Brain microvascular endothelial cell (primary cell): ENCODE measurements at regions not wholly inside any gene's neighbourhood (a gene's known extent, or its start where the extent isn't known, plus 50 kb on each side); places are given as distances from the start of the nearest gene placed in this dataset.
"Not testable (repeated sequence)": the region's sequence is repeated elsewhere in the genome, so short reads cannot be mapped to it uniquely, and the experiment has no call there.

Source experiments
- DNase-seq: peaks from one replicate; pipeline ENCODE4 v3.0.0-alpha.2; 2020
- H3K27ac ChIP-seq: fragments of 250-450 bp; sonication (Bioruptor Pico); 2 replicates; pipeline ENCODE4 v1.5.1; 2020; ENCODE audit warnings: mild to moderate bottlenecking, moderate library complexity
- H3K27me3 ChIP-seq: fragments of 250-450 bp; sonication (Bioruptor Pico); replicated peaks from 2 replicates; pipeline ENCODE4 v1.5.1; 2020; ENCODE audit warnings: mild to moderate bottlenecking
- H3K36me3 ChIP-seq: fragments of 250-450 bp; sonication (Bioruptor Pico); replicated peaks from 2 replicates; pipeline ENCODE4 v1.5.1; 2020; ENCODE audit warnings: mild to moderate bottlenecking
- H3K4me3 ChIP-seq: 2 replicates; pipeline ENCODE4 v1.5.1; 2011; ENCODE audit warnings: low read depth, mild to moderate bottlenecking, control low read depth, low read length, moderate library complexity
- CTCF ChIP-seq: IDR thresholded peaks from 2 replicates; pipeline ENCODE4 v1.5.1; 2011; ENCODE audit warnings: low read depth, mild to moderate bottlenecking, moderate library complexity, low read length, control low read depth, inconsistent platforms; ENCODE audit errors: missing control alignments
- in situ Hi-C: cut with HindIII; loops from 2 replicates; pipeline ENCODE4 v1.10.0; 2017; ENCODE audit warnings: low sequenced_read_pairs, low pct_ligation_motif_present

GRCh38 chr9:32142074-32142473 is 242.4 kb upstream of the ACO1 start:
- TF ChIP-seq CTCF, result no peak
- Histone ChIP-seq H3K4me3 (no peak overlapping the region), H3K27me3 (no peaks in the 10 kb centered on the region), H3K36me3 (no peaks in the 10 kb centered on the region), H3K27ac (no peak overlapping the region)
- in situ Hi-C loops, result no loop called here
- no peak for DNase-seq

GRCh38 chr9:32148553-32148952 is 235.9 kb upstream of the ACO1 start:
- H3K27ac ChIP-seq, H3K36me3 ChIP-seq, DNase-seq, H3K4me3 ChIP-seq, in situ Hi-C loops, H3K27me3 ChIP-seq: not testable (repeated sequence)

- no peak for DNase-seq
- Histone ChIP-seq H3K36me3 (no peaks in the 10 kb centered on the region), H3K4me3 (no peak overlapping the region), H3K27ac (no peak overlapping the region), H3K27me3 (no peaks in the 10 kb centered on the region)
- no peak for TF ChIP-seq CTCF
- in situ Hi-C loops, result no loop called here
These were observed 223.2 kb upstream of the ACO1 start for GRCh38 chr9:32161209-32161608.

GRCh38 chr9:32161720-32162119 is 222.7 kb upstream of the ACO1 start:
- DNase-seq, result no peak
- H3K27ac ChIP-seq, result no peak overlapping the region

GRCh38 chr9:32166316-32166715 is 218.1 kb upstream of the ACO1 start:
- H3K36me3 ChIP-seq, H3K4me3 ChIP-seq, H3K27me3 ChIP-seq, H3K27ac ChIP-seq, in situ Hi-C loops, DNase-seq: not testable (repeated sequence)

More at GRCh38 chr9:32161720-32162119, 222.7 kb upstream of the ACO1 start:
- no peaks in the 10 kb centered on the region for H3K36me3 ChIP-seq
- H3K27me3 ChIP-seq, result no peaks in the 10 kb centered on the region
- no peak overlapping the region for H3K4me3 ChIP-seq
- TF ChIP-seq CTCF, result no peak
- in situ Hi-C loops, result no loop called here

- Histone ChIP-seq H3K36me3 (no peaks in the 10 kb centered on the region), H3K27ac (no peak overlapping the region), H3K4me3 (no peak overlapping the region), H3K27me3 (no peaks in the 10 kb centered on the region)
- no peak for TF ChIP-seq CTCF
- DNase-seq, result no peak
- in situ Hi-C loops, result no loop called here
These were observed 213.1 kb upstream of the ACO1 start for GRCh38 chr9:32171339-32171738.

- Histone ChIP-seq H3K27ac (no peak overlapping the region), H3K27me3 (no peaks in the 10 kb centered on the region), H3K4me3 (no peak overlapping the region), H3K36me3 (no peaks in the 10 kb centered on the region)
- in situ Hi-C loops, result no loop called here
- no peak for TF ChIP-seq CTCF
- DNase-seq, result no peak
These were observed 212.2 kb upstream of the ACO1 start for GRCh38 chr9:32172256-32172655.
